ENCODE measurements at regions not wholly inside any gene's neighbourhood (a gene's known extent, or its start where the extent isn't known, plus 50 kb on each side); places are given as distances from the start of the nearest gene placed in this dataset.

GRCh38 chr4:148850257-148850995, 408.2 kb upstream of the NR3C2 start:
- Histone ChIP-seq H3K4me3 (ENCODE audit: low read depth, low read length) (no peak overlapping the region), H3K27ac (ENCODE audit: extremely low read depth, low read depth, low read length) (no peak overlapping the region), H3K4me1 (ENCODE audit: control insufficient read depth, insufficient read depth, low read length) (no peaks in the 10 kb centered on the region), H3K36me3 (ENCODE audit: control insufficient read depth in 2 of 2, insufficient read depth in 1 of 2, low read length in 2 of 2) (no peaks in the 10 kb centered on the region), H3K9me3 (ENCODE audit: control insufficient read depth, insufficient read depth, low read depth, low read length) (no peaks in the 10 kb centered on the region)
- ChIA-PET CTCF (no interaction called here), POLR2A (no interaction called here)
- TF ChIP-seq WT1 (tag by site-specific recombination; IDR thresholded peaks at IDR 0.05) (no peak), TRIM28 (IDR thresholded peaks at IDR 0.05; ENCODE audit: borderline replicate concordance, low read length) (no peak), ZNF529 (tag by site-specific recombination; IDR thresholded peaks at IDR 0.05; ENCODE audit: insufficient replicate concordance) (no peak), PBX3 (CRISPR knock-in tag; IDR thresholded peaks at IDR 0.05) (no peak), ZFP3 (tag by site-specific recombination; IDR thresholded peaks at IDR 0.05; ENCODE audit: low read depth) (no peak), ZNF624 (tag by site-specific recombination; IDR thresholded peaks at IDR 0.05) (no peak), ZNF501 (tag by site-specific recombination; IDR thresholded peaks at IDR 0.05) (no peak), KLF1 (tag by site-specific recombination; IDR thresholded peaks at IDR 0.05) (no peak), YY1 (tag by site-specific recombination; IDR thresholded peaks at IDR 0.05) (no peak), ZNF146 (tag by site-specific recombination; IDR thresholded peaks at IDR 0.05) (no peak), ZEB2 (tag by site-specific recombination; IDR thresholded peaks at IDR 0.05) (no peak), CTCF (tag by site-specific recombination; IDR thresholded peaks at IDR 0.05) (no peak), ZBTB8A (tag by site-specific recombination; IDR thresholded peaks at IDR 0.05) (no peak), ZNF112 (tag by site-specific recombination; IDR thresholded peaks at IDR 0.05) (no peak), PRDM4 (tag by site-specific recombination; IDR thresholded peaks at IDR 0.05) (no peak), ZNF184 (tag by site-specific recombination; IDR thresholded peaks at IDR 0.05) (no peak)

- Histone ChIP-seq H3K4me1 (ENCODE audit: control insufficient read depth, insufficient read depth, low read length) (no peaks in the 10 kb centered on the region), H3K4me3 (ENCODE audit: low read depth, low read length) (no peak overlapping the region), H3K27ac (ENCODE audit: extremely low read depth, low read depth, low read length) (no peak overlapping the region), H3K9me3 (ENCODE audit: control insufficient read depth, insufficient read depth, low read depth, low read length) (no peaks in the 10 kb centered on the region), H3K36me3 (ENCODE audit: control insufficient read depth in 2 of 2, insufficient read depth in 1 of 2, low read length in 2 of 2) (no peaks in the 10 kb centered on the region)
- TF ChIP-seq ZNF274 (IDR thresholded peaks at IDR 0.05; ENCODE audit: low read length) (no peak), ZNF274 (tag by site-specific recombination; IDR thresholded peaks at IDR 0.05; ENCODE audit: borderline replicate concordance) (no peak), EGR2 (tag by site-specific recombination; IDR thresholded peaks at IDR 0.05; ENCODE audit: low read depth) (no peak), ZNF677 (tag by site-specific recombination; IDR thresholded peaks at IDR 0.05) (no peak), ZNF580 (tag by site-specific recombination; IDR thresholded peaks at IDR 0.05) (no peak), REPIN1 (tag by site-specific recombination; IDR thresholded peaks at IDR 0.05; ENCODE audit: low read depth) (no peak), ZNF37A (tag by site-specific recombination; IDR thresholded peaks at IDR 0.05) (no peak), ZSCAN18 (tag by site-specific recombination; IDR thresholded peaks at IDR 0.05) (no peak), ZNF544 (tag by site-specific recombination; IDR thresholded peaks at IDR 0.05) (no peak)
- ChIA-PET CTCF (no interaction called here), POLR2A (no interaction called here)
Observed at GRCh38 chr4:148849581-148849980, 407.4 kb upstream of the NR3C2 start.
